ENCODE measurements at regions not wholly inside any gene's neighbourhood (a gene's known extent, or its start where the extent isn't known, plus 50 kb on each side); places are given as distances from the start of the nearest gene placed in this dataset.

GRCh38 chr10:32160864-32161263 lies 104.6 kb upstream of the KIF5B start:
- Histone ChIP-seq H3K4me1 (peaks cover 32% of the 10 kb centered on the region), H3K36me3 (ENCODE audit: control insufficient read depth, insufficient read depth, low read length) (no peaks in the 10 kb centered on the region), H3K27me3 (replicated peaks; ENCODE audit: control insufficient read depth, insufficient read depth, low read length) (no peaks in the 10 kb centered on the region), H3K4me3 (ENCODE audit: low read depth, low read length) (no peak overlapping the region), H3K9me3 (no peaks in the 10 kb centered on the region)
- Mint-ChIP-seq H3K4me3 (ENCODE audit: unreplicated experiment) (no peak overlapping the region), H3K4me1 (ENCODE audit: low read depth, unreplicated experiment) (peaks cover 14% of the 10 kb centered on the region), H3K36me3 (ENCODE audit: insufficient read depth, unreplicated experiment) (peaks cover 8% of the 10 kb centered on the region), H3K27me3 (ENCODE audit: insufficient read depth, unreplicated experiment) (no peaks in the 10 kb centered on the region), H3K27ac (ENCODE audit: unreplicated experiment) (peak overlapping the region; percentile 5), H3K9me3 (ENCODE audit: unreplicated experiment) (no peaks in the 10 kb centered on the region)
- TF ChIP-seq CTCF (IDR thresholded peaks at IDR 0.05; ENCODE audit: insufficient read depth in 1 of 2, low read depth in 1 of 2, low read length in 1 of 2, severe bottlenecking in 1 of 2, unreplicated experiment in 1 of 2) = no peak
- no peak for DNase-seq
- intact Hi-C loops (cut with micrococcal nuclease; ENCODE audit: unreplicated experiment) = no loop called here
- ChIA-PET POLR2A (no interaction called here), CTCF (interaction anchor here (0.7 kb wide), 1 partner anchor 12 kb away, joined by 3 read pairs; no protein-coding TSS in a partner anchor)
- no TSS peak for BruUV-seq (replicated peaks)

GRCh38 chr10:32159264-32159663 lies 103.0 kb upstream of the KIF5B start:
- Mint-ChIP-seq H3K9me3 (ENCODE audit: unreplicated experiment) (no peaks in the 10 kb centered on the region), H3K27me3 (ENCODE audit: insufficient read depth, unreplicated experiment) (no peaks in the 10 kb centered on the region), H3K27ac (ENCODE audit: unreplicated experiment) (no peak overlapping the region), H3K4me1 (ENCODE audit: low read depth, unreplicated experiment) (peaks cover 17% of the 10 kb centered on the region), H3K36me3 (ENCODE audit: insufficient read depth, unreplicated experiment) (peaks cover 5% of the 10 kb centered on the region), H3K4me3 (ENCODE audit: unreplicated experiment) (no peak overlapping the region)
- TF ChIP-seq CTCF (IDR thresholded peaks at IDR 0.05; ENCODE audit: insufficient read depth in 1 of 2, low read depth in 1 of 2, low read length in 1 of 2, severe bottlenecking in 1 of 2, unreplicated experiment in 1 of 2) = no peak
- no peak for DNase-seq
- Histone ChIP-seq H3K27me3 (replicated peaks; ENCODE audit: control insufficient read depth, insufficient read depth, low read length) (no peaks in the 10 kb centered on the region), H3K9me3 (no peaks in the 10 kb centered on the region), H3K36me3 (ENCODE audit: control insufficient read depth, insufficient read depth, low read length) (no peaks in the 10 kb centered on the region), H3K4me3 (ENCODE audit: low read depth, low read length) (no peak overlapping the region), H3K4me1 (peaks cover 40% of the 10 kb centered on the region)
- ChIA-PET CTCF (no interaction called here), POLR2A (no interaction called here)
- intact Hi-C loops (cut with micrococcal nuclease; ENCODE audit: unreplicated experiment) = no loop called here
- no TSS peak for BruUV-seq (replicated peaks)

GRCh38 chr10:32156031-32156495 lies 99.8 kb upstream of the KIF5B start:
- Mint-ChIP-seq H3K27me3 (ENCODE audit: insufficient read depth, unreplicated experiment) (no peaks in the 10 kb centered on the region), H3K27ac (ENCODE audit: unreplicated experiment) (peak overlapping the region; percentile 76), H3K4me3 (ENCODE audit: unreplicated experiment) (peak overlapping the region; percentile 48), H3K36me3 (ENCODE audit: insufficient read depth, unreplicated experiment) (peaks cover 5% of the 10 kb centered on the region), H3K4me1 (ENCODE audit: low read depth, unreplicated experiment) (peaks cover 29% of the 10 kb centered on the region), H3K9me3 (ENCODE audit: unreplicated experiment) (peaks cover 10% of the 10 kb centered on the region)
- Histone ChIP-seq H3K4me1 (peaks cover 22% of the 10 kb centered on the region), H3K27me3 (replicated peaks; ENCODE audit: control insufficient read depth, insufficient read depth, low read length) (no peaks in the 10 kb centered on the region), H3K36me3 (ENCODE audit: control insufficient read depth, insufficient read depth, low read length) (peaks cover 2% of the 10 kb centered on the region; the same call in 1 of the 2 replicates), H3K9me3 (no peaks in the 10 kb centered on the region), H3K4me3 (ENCODE audit: low read depth, low read length) (no peak overlapping the region)
- no peak for TF ChIP-seq CTCF (IDR thresholded peaks at IDR 0.05; ENCODE audit: insufficient read depth in 1 of 2, low read depth in 1 of 2, low read length in 1 of 2, severe bottlenecking in 1 of 2, unreplicated experiment in 1 of 2)
- POLR2A ChIA-PET = interaction anchor here (0.6 kb wide), 1 partner anchor 132 kb away, joined by 9 read pairs; no protein-coding TSS in a partner anchor
- intact Hi-C loops (cut with micrococcal nuclease; ENCODE audit: unreplicated experiment) = loop anchor here (1.0 to 2.0 kb wide), 5 partner anchors 10 to 61 kb away; no protein-coding TSS in a partner anchor
- CTCF ChIA-PET = interaction anchor here (0.6 kb wide), 1 partner anchor 15 kb away, joined by 3 read pairs; no protein-coding TSS in a partner anchor
- peak; percentile 76 to 79 for DNase-seq
- no TSS peak for BruUV-seq (replicated peaks)

Measured in Caco-2 (cell line).